Hematopoietic multipotent progenitor cell treated with erythropoietin and hydrocortisone succinate and interleukin-3 and kit ligand, for 8 days (in vitro differentiated cells): ENCODE measurements at regions not wholly inside any gene's neighbourhood (a gene's known extent, or its start where the extent isn't known, plus 50 kb on each side); places are given as distances from the start of the nearest gene placed in this dataset.

Experiments used
- DNase-seq: peaks from one replicate; pipeline ENCODE4 v3.0.0-alpha.2; 2015

- DNase-seq, result no peak
Observed at GRCh38 chr20:62527781-62528180, 52.0 kb upstream of the GATA5 start.

GRCh38 chr20:62528983-62529891, 53.4 kb upstream of the GATA5 start:
- DNase-seq, result no peak

- DNase-seq, result peak; percentile 43
Observed at GRCh38 chr20:62529896-62530642, 54.3 kb upstream of the GATA5 start.

DNA sequence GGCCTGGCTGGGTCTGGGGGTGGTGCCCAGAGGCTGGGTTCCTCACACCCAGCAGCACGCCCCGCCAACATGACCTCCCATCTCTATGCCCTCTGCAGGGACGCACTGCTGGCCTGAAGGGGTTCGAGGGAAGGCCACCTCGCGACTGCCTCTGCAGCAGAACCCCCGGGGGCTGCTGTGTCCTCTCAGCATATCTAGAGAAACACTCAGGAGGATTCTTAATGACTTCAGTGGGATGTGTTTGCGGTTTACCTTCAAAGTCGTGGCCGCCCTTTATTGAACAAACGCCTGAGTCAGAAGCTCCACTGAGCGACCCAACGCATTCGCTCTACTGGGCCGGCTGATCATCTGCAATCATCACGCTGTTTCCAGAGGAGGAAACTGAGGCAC, 54.8 kb upstream of the GATA5 start:
- DNase-seq, result no peak

- DNase-seq, result peak; percentile 49
Observed at GRCh38 chr20:62531046-62531838, 55.4 kb upstream of the GATA5 start.

DNA sequence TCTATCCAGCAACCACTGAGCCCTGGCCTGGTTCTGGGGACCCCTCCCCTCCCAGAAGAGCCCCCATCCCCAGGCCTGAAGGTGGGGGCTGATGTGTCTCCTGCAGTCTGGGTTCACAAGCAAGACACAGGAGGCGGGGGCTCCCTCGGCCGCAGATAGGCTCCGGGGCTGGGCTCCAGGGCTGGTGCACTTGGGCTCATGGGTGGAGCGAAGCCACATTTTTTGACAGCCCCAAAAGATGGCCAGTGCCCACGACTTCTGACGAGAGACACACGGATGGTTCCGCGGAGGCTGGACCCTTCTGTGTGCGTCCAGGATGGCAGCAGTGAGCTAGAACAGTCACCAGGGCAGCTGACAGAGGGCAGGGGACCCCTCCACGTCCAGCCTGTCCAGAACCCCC, 57.1 kb upstream of the GATA5 start:
- DNase-seq, result peak; percentile 45

GRCh38 chr20:62533591-62534495, 58.0 kb upstream of the GATA5 start:
- DNase-seq, result peak; percentile 95

GRCh38 chr20:62534526-62535221, 58.9 kb upstream of the GATA5 start:
- peak; percentile 48 for DNase-seq

DNA sequence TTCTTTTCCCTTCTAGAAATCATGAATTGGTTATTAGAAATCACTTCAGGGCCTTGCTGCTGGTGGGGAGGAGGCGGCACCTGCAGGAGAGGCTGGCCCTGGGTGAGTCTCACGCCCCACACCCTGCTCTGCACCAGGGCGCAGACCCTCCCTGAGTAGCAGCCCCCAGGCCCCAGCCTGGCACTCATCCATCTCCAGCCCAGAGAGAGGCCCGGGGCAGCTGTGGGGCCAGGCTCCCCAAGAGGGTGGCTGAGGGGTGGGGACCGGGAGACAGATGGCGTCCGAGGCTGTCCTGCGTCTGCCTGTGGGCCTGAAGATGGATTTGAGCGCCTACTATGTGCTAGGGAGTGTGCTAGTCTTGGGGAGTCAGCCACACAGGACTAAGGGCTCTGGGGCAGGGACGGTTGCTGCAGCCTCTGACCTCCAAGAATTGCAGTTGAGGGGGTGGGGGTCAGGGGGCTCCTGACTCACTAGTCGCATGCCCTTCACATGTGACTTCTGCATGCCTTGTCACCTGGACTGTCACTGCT, 59.6 kb upstream of the GATA5 start:
- no peak for DNase-seq

DNA sequence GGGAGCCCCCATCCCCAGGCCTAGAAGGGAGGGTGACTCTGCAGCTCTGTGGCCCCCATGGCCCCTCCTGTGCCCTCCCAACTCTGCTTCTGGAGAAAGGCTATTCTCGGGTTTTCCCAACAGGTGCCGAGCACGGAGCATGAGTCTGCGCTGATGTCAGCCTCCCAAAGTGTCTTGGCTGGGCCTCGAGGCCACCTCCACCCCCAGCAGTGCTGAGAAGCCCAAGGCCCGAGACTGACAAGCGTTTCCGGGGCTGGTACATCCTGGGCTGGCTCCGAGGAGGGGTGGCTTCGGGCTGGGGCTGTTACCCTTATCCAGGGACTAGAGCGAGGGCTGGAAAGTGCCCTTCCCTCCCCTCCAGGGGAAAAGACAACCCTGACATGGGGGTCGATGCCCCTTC, 60.2 kb upstream of the GATA5 start:
- no peak for DNase-seq

DNA sequence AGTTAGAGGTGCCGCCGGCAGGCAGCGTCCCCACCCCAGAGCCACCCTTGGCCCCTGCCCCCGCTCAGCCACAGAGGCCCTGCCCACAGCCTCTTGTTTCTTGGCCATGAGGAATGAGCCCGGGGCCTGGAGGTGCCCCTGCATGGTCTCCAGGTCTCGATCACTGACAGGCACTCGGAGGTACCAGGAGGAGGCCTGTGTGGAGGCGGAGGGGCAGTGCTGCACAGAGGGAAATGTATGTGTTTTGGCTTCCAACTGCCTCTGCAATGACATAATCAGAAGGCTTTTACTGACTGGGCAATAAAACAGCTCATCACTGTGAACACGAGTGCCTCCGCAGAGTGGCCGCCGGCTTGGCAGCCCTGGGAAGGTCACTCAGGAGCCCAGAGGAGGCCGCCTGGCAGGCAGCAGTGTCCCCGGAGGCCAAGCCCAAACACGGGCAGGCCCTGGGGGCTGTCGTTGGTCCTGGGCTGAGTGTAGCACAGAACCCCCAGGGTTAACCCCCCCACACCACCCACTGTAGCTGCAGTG, 61.1 kb upstream of the GATA5 start:
- peak; percentile 44 for DNase-seq

DNA sequence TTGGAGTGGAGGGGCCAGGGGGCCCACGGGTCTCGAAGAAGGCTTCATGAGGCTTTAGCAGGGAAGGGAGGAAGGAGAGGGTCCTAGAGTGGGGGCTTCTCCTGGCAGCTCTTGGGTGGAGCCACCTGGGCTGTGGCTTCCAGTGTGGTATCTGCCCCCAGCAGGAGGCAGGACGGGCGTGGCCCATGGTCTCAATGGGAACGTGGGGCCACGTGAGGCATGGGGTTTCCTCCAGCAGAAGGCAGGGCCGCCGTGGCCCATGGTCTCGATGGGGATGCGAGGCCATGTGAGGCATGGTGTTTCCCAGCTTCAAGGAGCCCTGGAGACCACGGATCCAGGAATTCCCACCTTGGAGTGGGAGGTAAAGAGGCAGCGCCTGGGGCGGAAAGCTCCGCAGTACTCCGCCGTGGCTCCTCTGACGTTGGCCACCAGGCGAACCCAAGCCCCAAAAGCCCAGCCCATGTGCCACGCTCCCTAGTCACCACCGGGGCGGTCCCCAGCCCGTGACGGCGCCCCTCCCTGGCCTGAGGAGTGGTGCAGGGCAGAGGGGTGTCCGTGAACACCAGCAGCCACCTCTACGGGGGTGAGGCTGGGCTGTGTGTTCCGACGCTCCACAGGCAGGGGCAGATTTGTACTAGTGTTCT, 62.0 kb upstream of the GATA5 start:
- peak; percentile 85 for DNase-seq

- no peak for DNase-seq
Observed at GRCh38 chr20:62539198-62540045, 63.6 kb upstream of the GATA5 start.

- peak; percentile 20 for DNase-seq
Observed at GRCh38 chr20:62540504-62540903, 64.7 kb upstream of the GATA5 start.

- DNase-seq, result no peak
Observed at GRCh38 chr20:62542862-62543261, 67.1 kb upstream of the GATA5 start.

- no peak for DNase-seq
Observed at GRCh38 chr20:62543470-62544302, 67.9 kb upstream of the GATA5 start.

DNA sequence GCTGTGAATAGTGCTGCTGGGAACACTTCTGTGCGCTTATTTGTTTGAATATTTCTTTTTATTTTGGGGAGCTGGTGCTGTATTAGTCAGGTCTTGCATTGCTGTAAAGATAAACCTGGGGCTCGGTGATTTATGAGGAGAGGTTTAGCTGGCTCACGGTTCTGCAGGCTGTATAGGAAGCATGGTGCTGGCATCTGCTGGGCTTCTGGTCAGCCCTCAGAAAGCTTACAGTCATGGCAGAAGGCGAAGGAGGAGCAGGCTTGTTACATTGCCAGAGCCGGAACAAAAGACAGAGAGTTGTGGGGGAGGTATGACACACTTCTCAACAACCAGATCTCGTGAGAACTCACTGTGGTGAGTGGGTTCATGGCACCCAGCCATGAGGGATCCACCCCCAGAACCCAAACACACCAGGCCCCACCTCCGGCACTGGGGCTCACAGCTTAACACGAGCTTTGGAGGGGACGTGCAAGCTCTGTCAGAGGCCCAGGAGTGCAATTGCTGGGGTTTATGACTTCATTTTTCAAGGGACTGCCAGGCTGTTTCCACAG, 68.8 kb upstream of the GATA5 start:
- DNase-seq, result no peak

DNA sequence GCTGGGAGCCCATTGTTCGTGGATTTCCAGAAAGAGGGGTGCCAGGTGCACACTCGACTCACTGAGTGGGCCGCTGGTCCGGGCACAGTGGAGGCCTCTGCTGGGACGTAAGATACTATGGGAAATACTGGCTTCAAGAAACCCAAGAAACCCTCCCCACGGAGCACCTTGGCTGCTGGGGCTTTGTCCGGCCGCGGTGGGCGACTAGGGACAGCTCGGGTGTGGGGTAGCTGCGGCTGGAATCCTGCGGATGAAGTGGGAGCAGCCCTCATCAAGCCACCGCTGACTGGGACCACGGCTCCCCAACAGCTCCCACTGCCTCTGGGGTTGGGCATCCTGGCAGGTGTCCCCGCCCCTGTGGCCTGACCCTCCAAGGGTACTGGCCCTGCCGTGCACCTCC, 69.5 kb upstream of the GATA5 start:
- no peak for DNase-seq
